Thyroid gland (tissue), 4 donors: ENCODE measurements at regions not wholly inside any gene's neighbourhood (a gene's known extent, or its start where the extent isn't known, plus 50 kb on each side); places are given as distances from the start of the nearest gene placed in this dataset.

Experiments used
- DNase-seq, 2 donors: peaks; one replicate each; pipeline ENCODE4 v3.0.0-alpha.2; 2019
- H3K27ac ChIP-seq, 3 donors: fragments of 200-600 bp; sonication (generic); 1 replicate in 2 of 3; 2 replicates in 1 of 3; pipeline ENCODE4 v1.5.1; 2016 to 2019; ENCODE audit warnings: mild to moderate bottlenecking in 1 of 3, moderate library complexity in 1 of 3
- H3K27me3 ChIP-seq: fragments of 200-600 bp; sonication (generic); one replicate; pipeline ENCODE4 v1.5.1; 2019
- H3K36me3 ChIP-seq, 2 donors: fragments of 200-600 bp; sonication (generic); one replicate each; pipeline ENCODE4 v1.5.1; 2016 to 2019
- H3K4me1 ChIP-seq, 2 donors: fragments of 200-600 bp; sonication (generic); one replicate each; pipeline ENCODE4 v1.5.1; 2017 to 2019
- H3K4me3 ChIP-seq, 3 donors: fragments of 200-600 bp; sonication (generic); replicated peaks in 1 of 3; 1 replicate in 2 of 3; 2 replicates in 1 of 3; pipeline ENCODE4 v1.5.1; 2016; ENCODE audit warnings: mild to moderate bottlenecking in 1 of 3
- H3K9me3 ChIP-seq: fragments of 200-600 bp; sonication (generic); one replicate; pipeline ENCODE4 v1.5.1; 2017
- CTCF ChIP-seq, 6 experiments: fragments of 200-600 bp in 3 of 6; fragments of 450-650 bp in 3 of 6; sonication (generic) in 3 of 6; IDR thresholded peaks; one replicate each; pipeline ENCODE4 v1.5.1; 2016 to 2019; ENCODE audit warnings: antibody characterized with exemption in 6 of 6, mild to moderate bottlenecking in 2 of 6, inconsistent platforms in 1 of 6, moderate library complexity in 1 of 6
- POLR2A ChIP-seq, 2 donors: fragments of 450-650 bp; IDR thresholded peaks; one replicate each; pipeline ENCODE4 v1.6.1; 2017; ENCODE audit warnings: antibody characterized with exemption in 2 of 2, mild to moderate bottlenecking in 2 of 2, moderate library complexity in 1 of 2
- WGBS, 2 donors: methylation state at CpG; one replicate each; pipeline ENCODE4 v1.1.5; 2017; 5-methylcytosine and 5-hydroxymethylcytosine counted together
- intact Hi-C: fragments of 100-400 bp; cut with DNase I; formaldehyde crosslinking; loops from one replicate; pipeline ENCODE4 v1.15.1; 2023

GRCh38 chr11:32510039-32510438 lies 73.6 kb upstream of the EIF3M start:
- Histone ChIP-seq H3K9me3 (no peaks in the 10 kb centered on the region), H3K27me3 (no peaks in the 10 kb centered on the region), H3K4me3 (no peak overlapping the region), H3K27ac (no peak overlapping the region), H3K36me3 (no peaks in the 10 kb centered on the region), H3K4me1 (no peaks in the 10 kb centered on the region)
- TF ChIP-seq POLR2A (IDR thresholded peaks at IDR 0.05) (no peak), CTCF (IDR thresholded peaks at IDR 0.05) (no peak)
- intact Hi-C loops: no loop called here
- 21 to 31% methylated on average over 1 to 3 of the region's 3 CpGs for WGBS, 2 donors
- DNase-seq: no peak

- intact Hi-C loops: no loop called here
- no peaks in the 10 kb centered on the region for H3K36me3 ChIP-seq
- H3K27ac ChIP-seq: no peak overlapping the region
- H3K27me3 ChIP-seq: no peaks in the 10 kb centered on the region
- no peaks in the 10 kb centered on the region for H3K9me3 ChIP-seq
- H3K4me3 ChIP-seq: no peak overlapping the region
- 82 to 87% methylated on average over 1 of the region's 1 CpG for WGBS, 2 donors
- no peak for TF ChIP-seq CTCF (IDR thresholded peaks at IDR 0.05)
- no peak for DNase-seq
- H3K4me1 ChIP-seq: no peaks in the 10 kb centered on the region
These were observed 73.4 kb upstream of the WT1 start for GRCh38 chr11:32508780-32509179.

- Histone ChIP-seq H3K27me3 (no peaks in the 10 kb centered on the region), H3K9me3 (no peaks in the 10 kb centered on the region), H3K27ac (no peak overlapping the region), H3K36me3 (no peaks in the 10 kb centered on the region), H3K4me3 (no peak overlapping the region), H3K4me1 (no peaks in the 10 kb centered on the region)
- 61 to 64% methylated on average over 5 of the region's 5 CpGs for WGBS, 2 donors
- intact Hi-C loops: no loop called here
- no peak for TF ChIP-seq POLR2A (IDR thresholded peaks at IDR 0.05)
- TF ChIP-seq CTCF (IDR thresholded peaks at IDR 0.05): no peak
- DNase-seq: peak; percentile 33 to 35
These were observed 64.7 kb upstream of the WT1 start for GRCh38 chr11:32500001-32500400.

- no peaks in the 10 kb centered on the region for H3K36me3 ChIP-seq
- intact Hi-C loops: no loop called here
- no peaks in the 10 kb centered on the region for H3K4me1 ChIP-seq
- H3K27ac ChIP-seq: no peak overlapping the region
- no peak overlapping the region for H3K4me3 ChIP-seq
- H3K9me3 ChIP-seq: no peaks in the 10 kb centered on the region
- WGBS, 2 donors: 70 to 71% methylated on average over 2 of the region's 2 CpGs
- H3K27me3 ChIP-seq: no peaks in the 10 kb centered on the region
- TF ChIP-seq CTCF (IDR thresholded peaks at IDR 0.05) (no peak), POLR2A (IDR thresholded peaks at IDR 0.05) (no peak)
- DNase-seq: no peak
These were observed 62.6 kb upstream of the WT1 start for GRCh38 chr11:32497951-32498350.

- Histone ChIP-seq H3K4me1 (no peaks in the 10 kb centered on the region), H3K27ac (no peak overlapping the region), H3K4me3 (no peak overlapping the region), H3K36me3 (no peaks in the 10 kb centered on the region), H3K27me3 (no peaks in the 10 kb centered on the region), H3K9me3 (no peaks in the 10 kb centered on the region)
- DNase-seq: no peak
- intact Hi-C loops: no loop called here
- TF ChIP-seq CTCF (IDR thresholded peaks at IDR 0.05) (no peak), POLR2A (IDR thresholded peaks at IDR 0.05) (no peak)
These were observed 59.3 kb upstream of the WT1 start for GRCh38 chr11:32494629-32495028.
